GM13977 (cell line): ENCODE measurements at regions not wholly inside any gene's neighbourhood (a gene's known extent, or its start where the extent isn't known, plus 50 kb on each side); places are given as distances from the start of the nearest gene placed in this dataset.

Experiments used
- DNase-seq: peaks from one replicate; pipeline ENCODE4 v3.0.0; 2012; ENCODE audit warnings: low spot score
- CTCF ChIP-seq: IDR thresholded peaks from 2 replicates; pipeline ENCODE4 v1.5.1; 2012; ENCODE audit warnings: mild to moderate bottlenecking, control low read depth; ENCODE audit not compliant: insufficient read depth; ENCODE audit errors: extremely low read depth, missing control alignments
- in situ Hi-C: fragments of 300-500 bp; cut with MboI; formaldehyde crosslinking; loops from one replicate; pipeline ENCODE4 v1.12.0; 2022; ENCODE audit warnings: low sequenced_read_pairs, low pct_unique_long_range_greater_than_20kb, mixed read lengths, inconsistent platforms; ENCODE audit not compliant: unreplicated experiment

DNA sequence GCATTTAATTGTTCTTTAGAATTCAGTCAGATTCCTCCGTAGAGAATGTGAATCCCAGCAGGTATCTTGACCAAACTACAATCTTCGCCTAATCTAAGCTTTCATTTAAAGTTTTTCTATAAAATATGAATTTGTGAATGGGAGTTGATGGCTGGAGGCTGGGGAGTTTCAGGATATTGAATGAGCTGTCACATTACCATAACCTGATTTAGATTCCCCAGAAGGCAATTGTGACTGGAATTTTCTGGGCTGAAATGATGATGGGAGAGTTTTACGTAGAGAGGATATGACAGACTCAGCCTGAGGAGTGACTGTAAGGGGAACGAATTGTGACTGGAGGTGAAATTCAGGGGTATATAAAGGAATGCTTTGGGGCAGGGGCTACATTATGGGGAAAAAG lies 411.7 kb upstream of the FZD8 start:
- DNase-seq: no peak
- in situ Hi-C loops: no loop called here
- no peak for TF ChIP-seq CTCF

GRCh38 chr10:36053271-36053670 lies 411.2 kb upstream of the FZD8 start:
- no peak for TF ChIP-seq CTCF
- in situ Hi-C loops: no loop called here
- no peak for DNase-seq

DNA sequence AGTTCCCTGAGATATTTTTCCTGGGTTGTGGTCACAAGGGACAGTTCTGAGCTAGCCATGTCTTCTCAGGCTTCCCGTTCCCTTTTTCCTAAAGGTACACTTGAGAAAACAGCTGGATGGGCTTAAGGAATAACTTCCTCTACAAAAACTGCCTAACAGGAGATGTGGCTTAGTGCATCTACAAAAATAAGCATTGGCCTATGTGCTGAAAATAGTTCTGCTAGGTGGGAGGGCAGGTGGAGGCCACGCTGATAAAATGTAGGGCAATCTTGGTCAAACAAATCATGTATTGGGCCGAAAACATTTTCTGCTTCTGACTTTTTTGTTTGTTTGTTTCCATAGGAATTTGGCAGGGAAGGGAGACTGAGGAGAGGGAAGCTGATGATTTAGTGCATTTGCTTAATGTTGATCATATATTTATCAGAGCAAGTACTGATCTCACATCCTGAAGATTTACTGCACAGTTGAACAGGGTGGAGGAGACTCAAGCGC lies 409.4 kb upstream of the FZD8 start:
- DNase-seq: no peak
- in situ Hi-C loops: no loop called here
- no peak for TF ChIP-seq CTCF

DNA sequence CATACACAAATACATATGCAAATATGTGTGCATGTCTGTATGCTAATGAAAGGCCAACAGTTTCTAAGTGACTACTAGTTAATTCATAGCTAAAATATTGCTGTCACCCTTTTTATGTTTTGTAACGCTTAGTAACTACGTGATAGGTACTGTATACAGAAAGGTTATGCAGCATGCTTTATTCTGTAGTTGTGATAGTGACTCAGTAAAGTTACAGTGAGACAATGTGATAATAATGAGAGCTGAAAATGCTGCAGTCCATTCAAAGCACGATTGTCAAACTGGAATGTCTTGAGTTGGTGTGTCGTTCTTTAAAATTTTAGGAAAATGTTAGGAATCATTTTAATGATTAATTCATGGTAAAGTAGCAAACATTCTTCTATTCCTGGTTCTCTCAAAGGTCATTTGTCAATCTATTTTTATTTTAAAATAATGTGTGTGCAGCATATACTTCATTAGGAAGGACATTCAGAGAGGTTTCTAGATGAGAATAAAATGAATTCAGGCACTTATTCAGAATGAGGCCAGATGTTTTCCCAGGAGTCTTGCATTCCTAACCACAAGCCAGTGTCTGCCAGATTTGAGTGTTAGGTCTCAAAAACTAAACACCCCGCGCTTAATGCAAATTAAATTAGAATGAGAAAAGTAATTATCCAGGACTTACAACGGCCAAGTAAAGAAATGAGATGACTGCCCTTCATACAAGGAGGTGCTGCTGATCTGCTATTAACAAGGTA lies 408.8 kb upstream of the FZD8 start:
- TF ChIP-seq CTCF: no peak
- no peak for DNase-seq
- in situ Hi-C loops: no loop called here

DNA sequence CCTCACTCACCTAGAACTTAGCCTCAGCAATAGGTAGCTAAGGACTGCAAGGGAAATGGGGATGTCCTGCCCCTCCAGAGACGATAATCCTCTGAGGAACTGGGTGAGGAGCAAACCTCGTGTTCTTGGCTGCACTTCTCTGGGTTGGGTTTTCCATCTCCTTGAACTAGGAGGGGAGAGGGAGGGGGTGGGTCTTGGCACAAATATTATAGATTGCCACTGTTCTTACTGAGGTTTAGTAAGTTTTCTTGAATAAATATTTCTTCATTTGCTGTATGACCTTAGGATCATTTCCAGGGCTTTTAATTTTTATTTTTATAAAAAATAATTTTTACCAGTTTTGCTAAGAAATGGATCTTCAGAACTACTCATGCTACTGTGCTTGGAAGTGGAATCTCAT lies 406.7 kb upstream of the FZD8 start:
- in situ Hi-C loops: no loop called here
- DNase-seq: no peak
- no peak for TF ChIP-seq CTCF

DNA sequence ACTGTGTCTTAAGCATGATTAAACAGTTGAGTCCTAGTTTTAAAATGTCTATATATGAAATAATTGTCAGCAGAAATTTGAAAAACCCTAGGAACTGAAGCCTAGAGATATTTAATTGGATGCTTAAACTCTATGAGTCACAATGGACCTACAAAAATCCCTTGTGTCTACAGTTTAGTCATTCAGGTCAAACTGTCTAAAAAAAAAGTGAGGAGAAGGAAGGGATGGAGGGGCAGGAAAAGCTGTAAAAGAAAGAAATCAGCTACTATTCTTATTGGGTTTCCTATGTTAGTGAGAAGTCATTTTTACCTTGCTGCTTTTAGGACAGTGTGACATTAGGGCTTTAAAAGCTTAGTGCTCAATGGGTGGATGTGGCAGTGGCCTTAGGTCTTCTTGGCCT lies 406.1 kb upstream of the FZD8 start:
- DNase-seq: no peak
- TF ChIP-seq CTCF: no peak
- in situ Hi-C loops: no loop called here
